ENCODE measurements at regions not wholly inside any gene's neighbourhood (a gene's known extent, or its start where the extent isn't known, plus 50 kb on each side); places are given as distances from the start of the nearest gene placed in this dataset.

DNA sequence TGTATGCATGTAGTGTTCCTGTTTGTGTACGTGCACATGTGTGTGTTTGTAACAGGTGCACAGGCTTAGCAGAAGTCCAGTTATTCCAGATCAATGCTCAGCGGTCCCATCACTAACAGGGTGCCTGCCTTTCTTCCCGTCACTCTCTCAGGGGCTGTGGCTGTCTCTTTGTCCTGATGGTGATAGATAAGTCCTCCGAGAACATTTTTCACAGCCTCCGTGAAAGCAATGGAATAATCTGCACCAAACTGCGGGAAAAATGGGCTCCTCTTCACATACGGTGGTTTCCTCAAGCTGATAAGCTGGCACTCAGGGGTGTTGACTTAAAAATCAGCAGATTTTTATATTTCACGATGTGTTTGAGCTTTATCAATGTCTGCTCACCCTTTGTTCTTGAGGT, 342.3 kb downstream of the TMEM114 start:
- TF ChIP-seq, protein P1, sequence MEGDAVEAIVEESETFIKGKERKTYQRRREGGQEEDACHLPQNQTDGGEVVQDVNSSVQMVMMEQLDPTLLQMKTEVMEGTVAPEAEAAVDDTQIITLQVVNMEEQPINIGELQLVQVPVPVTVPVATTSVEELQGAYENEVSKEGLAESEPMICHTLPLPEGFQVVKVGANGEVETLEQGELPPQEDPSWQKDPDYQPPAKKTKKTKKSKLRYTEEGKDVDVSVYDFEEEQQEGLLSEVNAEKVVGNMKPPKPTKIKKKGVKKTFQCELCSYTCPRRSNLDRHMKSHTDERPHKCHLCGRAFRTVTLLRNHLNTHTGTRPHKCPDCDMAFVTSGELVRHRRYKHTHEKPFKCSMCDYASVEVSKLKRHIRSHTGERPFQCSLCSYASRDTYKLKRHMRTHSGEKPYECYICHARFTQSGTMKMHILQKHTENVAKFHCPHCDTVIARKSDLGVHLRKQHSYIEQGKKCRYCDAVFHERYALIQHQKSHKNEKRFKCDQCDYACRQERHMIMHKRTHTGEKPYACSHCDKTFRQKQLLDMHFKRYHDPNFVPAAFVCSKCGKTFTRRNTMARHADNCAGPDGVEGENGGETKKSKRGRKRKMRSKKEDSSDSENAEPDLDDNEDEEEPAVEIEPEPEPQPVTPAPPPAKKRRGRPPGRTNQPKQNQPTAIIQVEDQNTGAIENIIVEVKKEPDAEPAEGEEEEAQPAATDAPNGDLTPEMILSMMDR (IDR thresholded peaks at IDR 0.05), result no peak
- no peak for TF ChIP-seq EZH2phosphoT487 (IDR thresholded peaks at IDR 0.05)

Measured in neural progenitor cell (in vitro differentiated cells).